ENCODE measurements at regions not wholly inside any gene's neighbourhood (a gene's known extent, or its start where the extent isn't known, plus 50 kb on each side); places are given as distances from the start of the nearest gene placed in this dataset.
"Not testable (repeated sequence)": the region's sequence is repeated elsewhere in the genome, so short reads cannot be mapped to it uniquely, and the experiment has no call there.

DNA sequence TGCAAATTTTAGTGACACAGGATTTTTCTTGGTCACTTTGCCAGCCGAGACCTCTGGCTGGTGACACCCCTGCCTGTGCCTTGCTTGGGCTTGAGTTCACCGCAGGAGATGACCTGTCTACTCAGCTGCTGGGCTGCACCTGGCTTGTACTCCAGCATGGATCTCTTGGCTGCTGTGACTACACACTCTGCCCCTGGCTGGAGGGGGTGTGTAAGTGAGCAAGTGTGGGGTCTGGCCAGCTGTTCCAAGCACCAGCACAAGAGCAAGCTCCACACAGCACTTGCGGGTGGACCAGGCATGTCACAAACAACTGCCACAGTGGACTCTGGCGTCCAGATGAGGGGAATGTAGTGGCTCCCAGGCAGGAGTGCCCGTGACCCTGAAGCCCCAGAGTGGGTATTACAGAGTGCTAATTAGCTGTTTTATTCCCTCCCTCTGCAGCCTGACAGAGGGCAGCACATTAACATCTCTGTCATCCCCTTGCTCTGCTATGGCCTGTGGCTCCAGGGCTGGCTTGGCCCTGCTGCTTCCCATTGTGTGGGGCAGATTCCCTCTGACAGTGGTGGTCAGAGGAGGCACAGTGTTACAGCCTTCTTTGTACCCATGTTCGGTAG, 1387.2 kb downstream of the OLFM4 start:
- FAIRE-seq, result no peak

DNA sequence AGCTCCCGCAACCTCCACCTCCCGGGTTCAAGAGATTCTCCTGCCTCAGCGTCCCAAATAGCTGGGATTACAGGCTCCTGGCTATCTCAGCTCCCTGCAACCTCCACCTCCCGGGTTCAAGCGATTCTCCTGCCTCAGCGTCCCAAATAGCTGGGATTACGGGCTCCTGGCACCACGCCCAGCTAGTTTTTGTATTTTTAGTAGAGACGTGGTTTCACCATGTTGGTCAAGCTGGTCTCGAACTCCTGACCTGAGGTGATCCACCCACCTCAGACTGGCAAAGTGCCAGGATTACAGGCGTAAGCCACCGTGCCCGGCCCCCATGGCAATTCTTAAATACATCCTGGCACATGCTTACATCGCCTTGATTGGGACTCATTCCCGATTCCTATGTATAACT, 1394.3 kb downstream of the OLFM4 start:
- not testable (repeated sequence) for FAIRE-seq

DNA sequence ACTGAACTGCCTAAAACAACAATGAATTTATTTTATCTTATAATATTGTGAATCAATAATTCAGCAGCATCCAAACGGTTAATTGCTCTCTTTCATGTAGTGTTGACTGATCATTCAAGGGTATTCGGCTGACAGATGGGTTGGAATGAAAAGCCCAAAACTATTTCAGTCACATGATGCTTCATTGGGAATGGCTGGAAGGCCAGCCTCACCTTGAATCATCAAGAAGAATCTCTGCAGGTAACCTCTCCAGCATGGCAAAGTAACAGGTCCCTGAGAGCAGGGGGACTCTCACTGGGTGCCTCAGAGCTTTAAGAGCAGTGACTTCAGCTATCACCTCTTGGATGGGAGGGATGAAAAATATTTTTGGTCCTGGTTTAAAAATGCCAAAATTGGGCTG, 1395.7 kb downstream of the OLFM4 start:
- no peak for FAIRE-seq

DNA sequence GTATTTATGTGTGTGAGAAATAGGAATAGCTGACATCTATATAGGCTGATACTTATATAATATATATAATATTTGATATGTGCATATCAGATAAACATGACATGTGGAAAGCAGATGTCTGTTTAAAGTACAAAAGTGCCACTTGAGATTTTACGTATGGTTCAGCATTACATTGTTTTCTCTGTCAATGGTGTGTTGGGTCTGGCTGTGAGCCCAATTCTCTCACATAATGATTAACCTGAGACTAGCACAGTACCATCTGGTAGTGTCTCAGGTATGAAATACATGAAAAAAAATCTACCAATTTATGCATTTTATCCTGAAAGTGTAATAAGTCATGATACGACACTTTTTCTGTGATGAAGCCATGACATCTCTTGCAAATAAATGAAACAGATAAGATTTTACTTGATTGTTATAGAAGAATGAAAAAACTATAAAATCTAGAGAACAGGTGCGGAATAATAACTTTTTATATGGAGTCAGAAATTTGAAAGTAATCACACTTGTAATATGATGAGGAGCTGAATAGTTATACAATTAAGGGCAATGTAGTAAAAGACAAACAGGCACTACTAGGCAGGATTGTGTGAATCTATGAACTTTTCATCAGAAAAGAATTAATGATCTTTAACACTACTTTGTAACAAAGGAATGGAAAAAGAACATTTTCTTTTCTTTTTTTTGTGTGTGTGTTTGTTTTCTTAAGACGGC, 1405.0 kb downstream of the OLFM4 start:
- no peak for FAIRE-seq

DNA sequence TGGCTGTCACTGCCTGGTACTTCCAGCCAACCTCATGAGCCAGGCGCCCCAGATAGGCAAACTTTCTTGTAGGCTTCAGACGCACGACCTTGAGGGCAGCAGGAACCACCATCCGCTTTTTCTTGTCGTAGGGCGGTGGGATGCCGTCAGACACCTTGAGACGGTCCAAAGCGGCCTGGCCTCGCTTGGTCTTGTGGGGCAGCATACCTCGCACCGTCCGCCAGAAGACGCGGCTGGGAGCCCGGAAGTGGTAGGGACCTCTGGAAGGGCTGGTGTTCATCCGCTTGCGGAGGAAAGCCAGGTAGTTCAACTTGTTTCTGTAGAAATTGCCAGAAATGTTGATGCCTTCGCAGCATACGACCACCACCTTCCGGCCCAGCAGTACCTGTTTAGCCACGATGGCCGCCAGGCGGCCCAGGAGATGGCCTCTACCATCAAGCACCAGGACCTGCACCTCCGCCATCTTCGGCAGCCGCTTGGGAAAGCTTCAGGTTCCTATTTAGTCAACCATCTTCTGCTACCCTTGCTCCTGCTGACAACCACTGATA, 1412.3 kb downstream of the OLFM4 start:
- not testable (repeated sequence) for FAIRE-seq

DNA sequence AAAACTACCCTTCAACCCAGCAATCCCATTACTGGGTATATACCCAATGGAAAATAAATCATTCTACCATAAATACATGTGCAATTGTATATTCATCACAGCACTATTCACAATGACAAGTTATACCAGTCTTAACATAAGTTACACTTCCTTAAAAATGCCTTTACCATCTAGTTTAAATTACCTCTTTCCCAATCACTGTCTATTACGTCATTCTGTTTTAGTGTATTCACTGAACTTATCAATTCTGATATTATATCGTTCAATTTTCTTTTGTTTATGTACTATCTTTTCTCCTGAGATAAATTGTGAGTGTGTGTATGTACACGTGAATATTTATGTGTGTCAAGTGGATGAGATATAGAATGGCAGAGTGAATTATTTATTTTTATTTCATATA, 1416.8 kb downstream of the OLFM4 start:
- FAIRE-seq, result no peak

DNA sequence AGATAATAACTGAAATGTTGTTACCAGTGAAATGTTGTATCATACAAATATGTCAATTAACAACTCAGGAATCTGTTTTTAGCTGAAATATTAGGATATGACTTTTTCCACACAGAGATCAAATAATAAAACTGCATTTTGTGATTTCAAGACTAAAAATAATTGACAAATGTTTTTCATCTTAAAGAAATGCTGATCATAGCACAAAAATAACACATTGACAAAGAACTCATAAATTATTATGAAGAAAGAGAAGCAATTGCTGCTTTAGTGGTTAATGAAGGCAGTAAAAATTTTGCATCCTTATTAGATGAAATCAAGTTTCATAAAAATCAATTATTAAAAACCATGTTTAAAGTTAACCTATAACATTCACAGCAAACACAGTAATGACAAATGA, 1417.3 kb downstream of the OLFM4 start:
- no peak for FAIRE-seq

DNA sequence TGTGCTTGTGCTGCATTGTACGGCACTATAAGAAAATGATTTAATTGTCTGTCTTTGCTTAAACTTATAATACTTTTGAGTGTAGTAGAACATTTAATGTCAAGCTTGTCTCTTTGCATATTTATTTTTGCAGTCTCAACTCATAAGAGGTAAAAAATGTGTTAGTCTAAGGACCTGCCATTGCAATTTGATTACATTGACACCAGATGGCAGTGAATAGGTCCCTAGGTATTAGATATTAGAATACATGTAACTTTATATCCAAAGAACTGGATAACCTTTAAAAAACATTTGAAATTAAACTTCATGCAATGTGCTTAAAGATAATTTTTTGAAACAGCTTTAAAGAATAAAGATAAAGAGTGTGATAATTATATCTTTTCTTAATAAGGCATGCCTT, 1421.3 kb downstream of the OLFM4 start:
- FAIRE-seq, result peak; percentile 9

DNA sequence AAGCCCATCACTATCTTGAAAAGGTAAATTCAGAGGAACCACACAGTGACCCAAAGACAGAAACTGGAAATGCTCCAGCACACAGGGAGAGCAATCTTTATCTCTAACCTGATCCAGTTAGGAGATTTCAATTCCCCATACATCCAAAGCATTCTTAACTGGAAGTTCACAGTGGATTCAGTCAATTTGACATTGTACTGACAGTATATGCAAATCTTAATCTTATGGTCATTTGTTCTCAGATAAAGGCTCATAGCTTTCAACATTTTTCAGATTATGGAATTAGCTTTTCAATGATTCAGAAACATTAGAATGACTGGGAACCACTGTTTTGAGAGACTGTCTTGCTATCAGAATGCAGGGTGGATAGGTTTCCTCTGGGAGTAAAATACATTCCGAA, 1455.6 kb downstream of the OLFM4 start:
- FAIRE-seq, result no peak

DNA sequence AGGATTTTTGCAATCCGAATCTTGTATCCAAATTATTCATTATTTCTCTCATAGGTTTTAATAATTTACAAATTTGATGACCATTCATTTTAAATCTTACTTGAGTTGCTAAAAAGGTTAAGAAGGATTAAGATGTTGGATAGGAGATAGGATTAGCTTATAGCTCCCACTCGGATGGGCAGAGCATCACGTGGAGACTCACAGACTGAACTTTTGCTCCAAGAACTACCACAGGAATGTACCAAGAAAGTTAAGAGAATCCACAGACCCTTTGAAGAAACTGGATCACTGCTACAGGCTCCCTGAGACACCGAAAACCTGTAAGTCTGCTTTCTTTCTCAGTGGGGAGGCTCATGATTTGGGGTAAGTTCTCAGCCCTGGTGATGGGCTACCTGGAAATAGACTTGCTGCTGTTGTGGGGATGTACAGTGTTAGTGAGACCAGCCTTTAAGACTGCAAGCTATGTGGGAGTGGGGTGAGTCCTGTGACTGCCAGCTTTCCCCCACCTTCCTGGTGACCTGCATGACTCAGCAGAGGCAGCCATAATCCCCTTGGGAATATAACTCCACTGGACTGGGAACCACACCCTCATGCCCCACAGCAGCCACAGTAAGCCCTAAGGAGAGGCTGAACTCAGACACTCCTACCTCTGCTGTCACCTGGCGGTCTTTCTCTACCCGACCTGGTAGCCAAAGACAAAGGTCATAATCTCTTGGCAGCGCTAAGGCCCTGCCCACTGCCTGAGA, 1458.0 kb downstream of the OLFM4 start:
- FAIRE-seq, result no peak

DNA sequence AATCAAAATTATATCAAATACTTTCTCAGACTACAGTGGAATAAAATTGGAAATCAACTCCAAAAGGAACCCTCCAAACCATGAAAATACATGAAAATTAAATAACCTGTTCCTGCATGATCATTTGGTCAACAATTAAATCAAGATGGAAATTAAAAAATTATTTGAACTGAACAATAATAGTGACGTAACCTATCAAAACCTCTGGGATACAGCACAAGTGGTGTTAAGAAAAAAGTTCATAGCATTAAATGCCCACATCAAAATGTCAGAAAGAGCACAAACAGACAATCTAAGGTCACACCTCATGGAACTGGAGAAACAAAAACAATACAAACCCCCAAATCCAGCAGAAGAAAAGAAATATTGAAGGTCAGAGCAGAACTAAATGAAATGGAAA, 1460.7 kb downstream of the OLFM4 start:
- FAIRE-seq, result no peak

DNA sequence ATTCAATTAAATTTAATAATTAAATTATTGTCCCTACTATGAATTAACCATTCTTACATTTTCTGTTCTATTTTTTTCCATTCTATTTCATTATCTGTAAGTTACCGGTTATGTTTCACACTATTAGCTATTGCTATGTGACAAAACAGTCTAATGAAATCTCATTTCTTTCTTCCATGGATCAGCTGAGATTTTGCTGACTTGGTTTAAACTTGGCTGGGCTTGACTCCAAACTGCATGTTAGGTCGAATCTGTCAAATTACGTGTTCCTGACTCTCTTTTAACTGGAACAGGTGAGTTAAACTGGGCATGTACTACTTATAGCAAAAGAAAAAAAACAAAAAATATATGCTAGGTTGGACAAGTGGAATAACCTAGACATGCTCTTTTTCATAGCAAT, 1464.4 kb downstream of the OLFM4 start:
- FAIRE-seq, result no peak

DNA sequence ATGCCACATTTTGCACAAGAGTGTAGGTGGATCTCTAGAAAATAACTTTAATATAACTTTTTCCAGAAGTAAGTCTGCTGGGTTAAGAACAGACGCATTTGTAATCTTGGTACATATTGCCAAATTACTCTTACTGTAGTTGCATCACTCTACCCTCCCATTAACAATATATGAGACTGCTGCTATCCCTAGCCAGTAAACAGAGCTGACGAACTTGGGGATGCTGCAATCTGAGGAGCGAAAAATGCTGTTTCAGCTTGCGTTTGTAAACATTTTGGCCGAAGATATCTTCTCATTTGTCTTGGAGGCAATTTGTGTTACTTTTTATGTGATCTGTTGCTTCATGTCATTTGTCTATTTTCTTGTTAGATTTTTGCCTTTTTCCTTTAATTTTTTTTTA, 1482.8 kb downstream of the OLFM4 start:
- FAIRE-seq, result no peak

DNA sequence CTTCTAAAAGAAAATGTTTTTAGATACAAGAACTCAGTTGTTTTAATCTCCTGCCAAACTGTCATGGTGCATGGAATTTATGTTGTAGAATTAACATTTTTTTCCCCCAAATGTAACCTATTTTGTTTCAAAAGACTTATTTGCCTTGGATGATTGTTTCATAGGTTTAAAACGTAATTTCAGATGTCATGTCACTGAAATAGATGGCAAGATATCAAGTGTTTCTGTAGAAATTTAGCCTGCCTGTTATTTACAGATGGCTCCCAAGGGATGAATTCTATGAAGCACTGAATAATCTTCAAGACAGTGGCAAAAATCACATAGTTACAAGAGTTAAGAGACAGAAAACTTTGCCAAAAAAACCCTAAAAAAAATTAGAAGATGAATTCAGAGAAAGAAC, 1484.6 kb downstream of the OLFM4 start:
- no peak for FAIRE-seq

DNA sequence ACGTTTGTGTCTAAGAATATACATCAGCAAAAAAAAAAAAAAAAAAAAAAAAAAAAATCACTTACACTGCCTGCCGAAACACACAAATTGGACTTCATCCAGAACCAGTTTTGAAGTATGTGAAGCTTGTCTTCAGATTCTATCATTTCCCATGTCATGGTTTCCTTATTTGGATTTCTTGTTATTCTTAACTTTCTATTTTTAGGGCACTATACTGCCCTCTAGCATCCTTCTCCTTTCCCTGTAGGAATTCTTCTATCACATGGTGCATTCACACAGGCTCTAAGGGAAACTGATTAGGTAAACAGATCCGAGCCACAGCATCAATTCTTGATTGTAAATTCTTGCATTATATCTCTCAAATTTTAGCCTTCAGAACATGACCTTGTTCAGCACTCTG, 1507.5 kb downstream of the OLFM4 start:
- no peak for FAIRE-seq

DNA sequence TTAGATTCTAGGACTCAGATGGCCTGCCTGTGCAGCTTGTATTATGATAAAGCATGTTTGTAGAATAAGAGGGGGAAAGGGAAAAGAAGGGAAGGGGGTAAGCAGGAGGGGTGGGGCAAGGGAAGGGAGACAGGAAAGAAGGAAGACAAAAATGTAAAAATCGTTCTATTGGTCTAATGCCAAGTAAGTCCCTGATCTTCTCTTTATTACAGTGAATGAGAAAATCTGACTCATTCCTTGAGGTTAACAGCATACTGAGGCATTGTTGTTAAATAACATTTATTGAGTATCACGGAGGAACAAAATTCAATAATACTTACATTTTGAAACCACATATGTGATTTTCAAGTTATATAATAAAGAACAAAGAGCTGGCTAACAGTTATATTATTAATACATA, 1534.7 kb downstream of the OLFM4 start:
- no peak for FAIRE-seq

DNA sequence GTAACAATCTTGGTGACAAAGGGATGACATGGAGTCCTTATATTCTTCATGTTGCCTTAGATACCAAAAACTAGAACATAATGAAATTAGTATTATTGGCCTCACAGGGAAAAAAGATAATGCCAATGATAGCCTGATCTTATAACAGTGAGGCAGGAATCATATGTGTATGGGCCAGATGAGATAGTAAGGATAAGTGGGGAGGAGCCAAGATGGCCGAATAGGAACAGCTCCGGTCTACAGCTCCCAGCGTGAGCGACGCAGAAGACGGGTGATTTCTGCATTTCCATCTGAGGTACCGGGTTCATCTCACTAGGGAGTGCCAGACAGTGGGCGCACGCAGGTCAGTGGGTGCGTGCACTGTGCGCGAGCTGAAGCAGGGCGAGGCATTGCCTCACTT, 1543.4 kb downstream of the OLFM4 start:
- not testable (repeated sequence) for FAIRE-seq

DNA sequence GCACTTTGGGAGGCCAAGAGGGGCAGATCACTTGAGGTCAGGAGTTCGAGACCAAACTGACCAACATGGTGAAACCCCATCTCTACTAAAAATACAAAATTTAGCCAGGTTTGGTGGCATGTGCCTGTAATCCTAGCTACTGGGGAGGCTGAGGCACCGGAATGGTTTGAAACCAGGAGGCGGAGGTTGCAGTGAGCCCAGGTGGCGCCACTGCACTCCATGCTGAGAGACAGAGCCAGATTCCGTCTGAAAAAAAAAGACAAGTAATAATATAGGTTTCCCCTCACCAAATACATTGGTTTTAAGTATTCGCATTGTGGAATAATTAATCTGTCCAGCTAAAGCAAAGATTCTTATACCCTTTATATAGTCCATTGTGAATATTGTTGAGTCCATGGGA, 1544.6 kb downstream of the OLFM4 start:
- no peak for FAIRE-seq

DNA sequence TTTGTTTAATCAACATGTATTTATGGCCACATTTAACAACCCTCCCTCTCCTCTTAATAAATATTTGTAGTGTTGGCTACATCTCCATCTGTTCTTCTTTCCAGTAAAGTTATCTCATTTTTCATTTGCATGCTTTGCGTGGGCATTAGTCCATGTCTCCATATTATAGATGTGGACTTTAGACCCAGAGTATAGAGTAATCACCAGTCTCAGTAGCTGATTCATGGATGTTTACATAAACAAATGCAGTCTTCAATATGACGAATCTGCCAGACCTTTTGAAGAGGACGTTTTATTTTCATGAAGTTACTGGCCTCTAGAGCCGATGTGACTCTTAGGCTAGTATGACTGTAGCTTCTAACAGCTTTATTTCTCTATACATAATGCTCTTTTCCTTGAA, 1546.2 kb downstream of the OLFM4 start:
- no peak for FAIRE-seq

DNA sequence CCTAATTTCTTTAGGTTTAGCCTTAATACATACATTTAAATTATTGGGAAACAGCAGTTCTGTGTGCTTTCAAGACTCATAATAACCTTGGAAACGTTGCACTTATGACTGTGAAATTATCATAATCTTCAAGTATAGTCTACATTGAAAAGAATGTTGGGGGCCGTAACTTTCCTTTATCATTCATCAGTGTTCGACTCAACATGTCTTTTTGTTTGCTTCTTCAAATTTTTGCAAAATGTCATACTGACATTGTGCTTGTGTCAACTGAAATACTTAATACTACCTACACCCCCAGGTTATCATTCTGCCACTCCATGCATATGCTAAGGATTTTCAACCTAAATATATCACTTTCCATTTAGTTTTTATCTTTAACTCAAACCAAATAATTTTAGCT, 1562.9 kb downstream of the OLFM4 start:
- no peak for FAIRE-seq

DNA sequence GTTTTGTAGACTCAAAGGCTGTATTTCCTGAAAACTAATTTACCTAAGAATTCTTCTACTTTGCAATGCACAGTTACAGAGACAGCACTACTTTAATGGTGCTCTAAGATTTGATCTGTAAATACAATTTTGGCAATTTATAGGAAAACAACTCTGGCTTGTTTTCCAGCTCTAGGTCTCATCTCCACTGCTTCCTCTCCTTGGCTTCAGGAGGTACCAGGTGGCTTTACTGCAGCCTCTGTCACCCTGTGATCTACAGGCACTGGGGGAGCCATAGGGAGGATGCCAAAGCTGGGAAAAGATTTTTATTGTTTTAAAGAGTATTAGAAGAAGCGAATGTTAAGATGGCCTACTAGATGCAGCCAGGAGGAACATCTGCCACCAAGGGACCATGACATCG, 1563.6 kb downstream of the OLFM4 start:
- FAIRE-seq, result no peak

DNA sequence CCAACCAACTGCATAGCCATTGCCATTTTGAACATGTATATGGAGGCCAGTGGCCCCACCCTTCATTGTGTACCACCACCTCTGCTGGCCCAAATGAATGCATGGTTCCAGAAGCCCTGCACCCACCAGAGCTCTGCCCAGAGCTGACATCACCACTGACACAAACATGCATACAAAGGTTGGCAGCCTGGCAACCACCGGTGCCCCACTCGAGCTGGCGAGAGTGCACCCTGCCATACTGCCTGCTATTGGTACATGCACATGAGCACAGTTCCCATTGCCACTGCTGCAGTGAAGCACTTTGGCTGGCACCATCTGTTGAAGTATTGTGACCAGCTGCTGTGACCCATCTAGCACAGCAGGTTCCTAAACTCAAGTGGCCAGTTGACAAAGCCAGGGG, 1564.9 kb downstream of the OLFM4 start:
- FAIRE-seq, result no peak

DNA sequence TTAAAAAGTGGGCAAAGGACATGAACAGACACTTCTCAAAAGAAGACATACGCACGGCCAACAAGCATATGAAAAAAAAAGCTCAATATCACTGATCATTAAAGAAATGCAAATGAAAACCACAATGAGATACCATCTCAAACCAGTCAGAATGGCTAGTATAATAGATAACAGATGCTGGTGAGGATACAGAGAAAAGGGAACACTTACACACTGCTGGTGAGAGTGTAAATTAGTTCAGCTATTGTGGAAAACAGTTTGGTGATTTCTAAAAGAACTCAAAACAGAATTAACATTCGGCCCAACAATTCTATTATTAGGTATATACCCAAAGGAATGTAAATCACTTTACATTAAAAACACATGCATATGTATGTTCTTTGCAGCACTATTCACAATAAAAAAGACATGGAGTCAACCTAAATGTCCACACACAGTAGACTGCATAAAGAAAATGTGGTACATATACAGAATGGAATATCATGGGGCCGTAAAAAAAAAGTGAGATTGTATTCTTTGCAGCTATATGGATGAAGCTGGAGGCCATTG, 1569.0 kb downstream of the OLFM4 start:
- FAIRE-seq, result no peak

DNA sequence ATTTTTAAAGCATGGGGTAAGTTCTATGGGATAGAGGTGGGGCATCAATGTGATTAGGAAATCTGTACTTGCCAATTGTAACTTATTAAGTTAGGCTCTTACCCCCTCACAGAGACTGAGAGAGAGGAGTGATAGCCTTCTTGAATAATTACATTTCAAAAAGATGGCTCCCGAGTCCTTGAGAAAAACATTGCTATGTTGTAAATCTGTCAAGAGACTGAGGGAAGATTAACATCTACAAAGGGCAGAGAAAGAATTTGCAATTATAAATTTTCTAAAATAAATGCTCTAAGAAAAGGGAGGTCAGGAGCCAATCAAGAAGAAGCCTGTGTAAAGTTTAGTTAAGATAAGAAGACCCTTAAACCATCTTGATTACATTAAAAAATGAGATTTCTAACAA, 1570.8 kb downstream of the OLFM4 start:
- no peak for FAIRE-seq
